Tibial nerve (tissue), 4 donors: ENCODE measurements at regions not wholly inside any gene's neighbourhood (a gene's known extent, or its start where the extent isn't known, plus 50 kb on each side); places are given as distances from the start of the nearest gene placed in this dataset.

Experiments used
- CTCF ChIP-seq, 5 experiments: fragments of 200-600 bp in 3 of 5; fragments of 450-650 bp in 2 of 5; sonication (generic) in 3 of 5; IDR thresholded peaks; one replicate each; pipeline ENCODE4 v1.5.1; 2016 to 2019; ENCODE audit warnings: antibody characterized with exemption in 5 of 5, mild to moderate bottlenecking in 3 of 5, moderate library complexity in 2 of 5
- EP300 ChIP-seq, 2 donors: sonication (generic); formaldehyde crosslinking; IDR thresholded peaks; one replicate each; pipeline ENCODE4 v1.6.1; 2017; ENCODE audit warnings: antibody characterized with exemption in 2 of 2, mild to moderate bottlenecking in 1 of 2
- POLR2A ChIP-seq, 2 donors: fragments of 450-650 bp; IDR thresholded peaks; one replicate each; pipeline ENCODE4 v1.6.1; 2017; ENCODE audit warnings: antibody characterized with exemption in 2 of 2, mild to moderate bottlenecking in 2 of 2, moderate library complexity in 2 of 2

GRCh38 chr13:106400289-106400688 lies 135.2 kb downstream of the EFNB2 start:
- no peak for TF ChIP-seq POLR2A (IDR thresholded peaks at IDR 0.05)
- no peak for TF ChIP-seq EP300 (IDR thresholded peaks at IDR 0.05)
- TF ChIP-seq CTCF (IDR thresholded peaks at IDR 0.05): no peak
